ENCODE measurements at regions not wholly inside any gene's neighbourhood (a gene's known extent, or its start where the extent isn't known, plus 50 kb on each side); places are given as distances from the start of the nearest gene placed in this dataset.
"Not testable (repeated sequence)": the region's sequence is repeated elsewhere in the genome, so short reads cannot be mapped to it uniquely, and the experiment has no call there.

DNA sequence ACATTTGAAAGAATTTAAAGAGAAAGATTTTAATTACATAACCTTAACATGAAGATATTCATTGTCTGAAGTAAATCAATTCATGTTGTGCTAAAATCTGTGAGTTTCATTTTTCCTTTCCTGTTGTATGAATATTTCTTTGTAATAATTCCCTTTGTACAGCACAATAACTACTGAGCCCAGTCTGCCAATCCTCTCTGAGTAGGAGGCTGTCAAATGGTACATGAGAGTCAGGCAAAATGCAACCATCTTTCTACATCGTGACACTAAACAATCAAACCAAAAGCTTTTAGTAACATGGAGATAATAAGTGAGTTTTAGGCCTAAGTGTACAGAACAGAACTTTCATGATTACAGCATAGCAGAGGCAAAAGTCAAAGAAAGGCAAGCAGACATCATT lies 165.5 kb downstream of the PLPPR4 start:
- DNase-seq, result no peak
- H3K36me3 ChIP-seq, result no peaks in the 10 kb centered on the region
- no peaks in the 10 kb centered on the region for H3K9me3 ChIP-seq
- H3K27me3 ChIP-seq, result no peaks in the 10 kb centered on the region
- no peak overlapping the region for H3K4me3 ChIP-seq

DNA sequence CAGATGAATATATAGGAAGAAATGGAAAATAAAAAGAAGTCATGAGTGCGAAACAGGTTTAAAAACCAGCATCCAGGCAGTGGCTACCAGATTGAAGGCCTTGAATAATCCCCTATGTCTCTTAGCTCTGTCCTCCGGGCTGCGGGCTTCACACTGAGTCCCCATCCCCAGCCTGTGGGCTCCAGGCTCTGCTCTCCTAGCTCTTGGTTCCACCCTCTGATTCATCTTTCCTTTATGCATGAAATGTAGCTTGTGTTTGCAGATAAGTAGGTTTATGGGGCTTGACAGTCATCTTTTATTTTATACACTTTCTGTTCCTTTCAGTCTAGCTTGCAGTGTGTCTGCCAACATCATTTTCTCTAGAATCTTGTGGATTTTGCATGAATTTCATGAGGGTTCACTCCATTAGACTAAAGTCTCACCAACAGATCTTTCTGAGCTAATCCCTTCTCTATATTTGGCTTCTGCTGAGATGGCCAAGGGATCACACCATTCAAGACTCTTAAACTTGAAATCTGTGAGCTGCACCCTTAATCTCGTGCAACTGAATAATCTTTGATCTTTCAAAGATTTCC lies 174.5 kb downstream of the PLPPR4 start:
- no peak overlapping the region for H3K4me3 ChIP-seq
- H3K9me3 ChIP-seq, result no peaks in the 10 kb centered on the region
- H3K27me3 ChIP-seq, result no peaks in the 10 kb centered on the region
- no peak for DNase-seq
- H3K36me3 ChIP-seq, result no peaks in the 10 kb centered on the region

DNA sequence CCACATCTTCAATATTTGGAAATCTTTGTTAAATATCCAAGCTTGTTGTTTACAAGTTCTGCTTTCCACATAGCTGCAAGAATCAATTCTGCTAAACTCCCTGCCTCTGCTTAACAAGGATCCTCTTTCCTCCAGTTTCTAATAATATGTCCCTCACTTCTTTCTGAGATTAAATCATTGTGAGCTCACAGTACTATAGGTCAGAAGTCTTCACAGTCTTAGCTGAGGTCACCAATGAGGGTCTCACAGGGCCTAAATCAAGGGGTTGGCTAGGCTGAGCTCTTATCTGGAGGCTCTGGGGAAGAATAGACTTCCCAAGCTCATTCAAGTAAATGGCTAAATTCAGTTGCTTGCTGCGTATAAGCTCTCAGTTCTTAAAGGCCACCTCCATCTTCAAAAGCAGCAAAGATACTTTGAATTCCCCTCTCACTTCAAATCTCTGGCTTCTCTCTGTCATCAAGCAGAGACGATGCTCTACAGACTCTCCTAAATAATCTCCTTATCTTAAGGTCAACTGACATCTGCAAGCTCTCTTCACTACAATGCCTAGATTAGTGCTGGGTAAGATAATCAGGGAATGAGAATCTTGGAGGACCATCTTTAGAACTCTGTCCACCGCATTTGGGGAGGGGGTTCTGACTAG lies 175.3 kb downstream of the PLPPR4 start:
- Histone ChIP-seq H3K9me3 (no peaks in the 10 kb centered on the region), H3K4me3 (no peak overlapping the region), H3K27me3 (no peaks in the 10 kb centered on the region), H3K36me3 (no peaks in the 10 kb centered on the region)
- no peak for DNase-seq

DNA sequence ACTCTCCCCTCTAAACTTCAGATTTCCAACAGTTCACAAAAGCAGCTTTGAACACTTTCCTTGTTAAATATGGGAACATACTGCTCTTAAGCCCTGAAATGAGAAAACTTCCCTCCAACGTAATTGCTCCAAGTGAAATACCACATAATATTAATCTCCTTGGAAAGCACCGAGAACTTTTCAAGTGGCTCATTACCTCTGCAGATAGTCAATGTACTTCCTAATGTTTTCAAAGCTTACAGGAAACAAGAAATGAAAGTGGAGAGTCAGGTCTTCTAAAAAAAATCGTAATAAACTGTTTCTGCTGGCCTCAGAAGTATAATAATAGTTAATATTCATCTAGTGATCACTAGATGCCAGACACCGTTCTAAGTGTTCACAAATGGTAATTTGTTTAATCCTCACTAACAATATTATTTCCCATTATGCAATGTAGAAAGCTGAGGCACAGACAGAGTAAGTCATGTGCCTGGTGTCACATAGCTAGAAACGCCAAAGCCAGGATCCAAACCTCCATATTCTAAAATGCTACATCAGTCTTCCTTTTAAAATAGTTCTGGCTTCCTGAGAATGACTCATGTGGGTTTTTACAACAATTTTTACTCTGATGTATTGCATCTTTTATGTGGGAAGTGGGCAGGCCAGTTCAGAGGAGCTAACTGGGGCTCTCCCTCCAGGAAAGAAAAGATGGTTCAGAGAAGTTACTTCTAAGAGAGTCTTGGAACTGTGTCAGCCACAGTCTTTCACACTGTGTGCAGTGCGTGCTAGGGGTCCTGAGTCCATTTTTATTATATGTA lies 177.2 kb downstream of the PLPPR4 start:
- no peaks in the 10 kb centered on the region for H3K36me3 ChIP-seq

DNA sequence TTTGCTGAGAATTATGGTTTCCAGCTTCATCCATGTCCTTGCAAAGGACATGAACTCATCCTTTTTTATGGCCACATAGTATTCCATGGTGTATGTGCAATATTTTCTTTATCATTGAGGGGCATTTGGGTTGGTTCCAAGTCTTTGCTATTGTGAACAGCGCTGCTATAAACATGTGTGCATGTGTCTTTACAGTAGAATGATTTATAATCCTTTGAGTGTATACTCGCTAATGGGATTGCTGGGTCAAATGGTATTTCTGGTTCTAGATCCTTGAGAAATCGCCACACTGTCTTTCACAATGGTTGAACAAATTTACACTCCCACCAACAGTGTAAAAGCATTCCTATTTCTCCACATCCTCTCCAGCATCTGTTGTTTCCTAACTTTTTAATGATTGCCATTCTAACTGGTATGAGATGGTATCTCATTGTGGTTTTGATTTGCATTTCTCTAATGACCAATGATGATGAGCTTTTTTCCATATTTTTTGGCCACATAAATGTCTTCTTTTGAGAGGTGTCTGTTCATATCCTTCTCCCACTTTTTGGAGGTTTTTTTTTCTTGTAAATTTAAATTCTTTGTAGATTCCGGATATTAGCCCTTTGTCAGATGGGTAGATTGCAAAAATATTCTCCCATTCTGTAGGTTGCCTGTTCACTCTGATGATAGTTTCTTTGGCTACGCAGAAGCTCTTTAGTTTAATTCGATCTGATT lies 180.1 kb downstream of the PLPPR4 start:
- not testable (repeated sequence) for H3K36me3 ChIP-seq, DNase-seq, H3K4me3 ChIP-seq, H3K9me3 ChIP-seq, H3K27me3 ChIP-seq

More for the DNA sequence above, 177.2 kb downstream of the PLPPR4 start:
- Histone ChIP-seq H3K4me3 (no peak overlapping the region), H3K27me3 (no peaks in the 10 kb centered on the region), H3K9me3 (no peaks in the 10 kb centered on the region)
- peak; percentile 34 for DNase-seq

DNA sequence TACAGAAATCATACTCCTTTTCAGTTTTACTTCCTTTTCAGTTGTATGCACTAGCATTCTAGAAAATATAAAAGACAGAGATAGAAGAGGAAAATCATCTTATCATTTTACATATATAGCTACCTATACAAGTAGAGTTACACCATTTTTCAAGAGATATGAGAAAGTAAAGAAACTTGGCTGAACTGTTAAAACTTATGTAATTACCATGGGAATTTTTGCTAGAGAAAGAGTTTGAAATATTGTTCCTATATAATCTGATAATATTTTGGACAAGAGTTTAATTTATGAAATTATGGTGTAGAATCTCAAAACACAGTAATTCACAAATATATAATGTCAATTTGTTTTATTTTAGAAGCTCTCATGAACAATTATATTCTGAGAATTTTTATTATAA lies 180.8 kb downstream of the PLPPR4 start:
- no peaks in the 10 kb centered on the region for H3K27me3 ChIP-seq
- no peak overlapping the region for H3K4me3 ChIP-seq
- no peak for DNase-seq
- H3K9me3 ChIP-seq, result no peaks in the 10 kb centered on the region; the same call in 1 of the 2 replicates
- no peaks in the 10 kb centered on the region for H3K36me3 ChIP-seq

DNA sequence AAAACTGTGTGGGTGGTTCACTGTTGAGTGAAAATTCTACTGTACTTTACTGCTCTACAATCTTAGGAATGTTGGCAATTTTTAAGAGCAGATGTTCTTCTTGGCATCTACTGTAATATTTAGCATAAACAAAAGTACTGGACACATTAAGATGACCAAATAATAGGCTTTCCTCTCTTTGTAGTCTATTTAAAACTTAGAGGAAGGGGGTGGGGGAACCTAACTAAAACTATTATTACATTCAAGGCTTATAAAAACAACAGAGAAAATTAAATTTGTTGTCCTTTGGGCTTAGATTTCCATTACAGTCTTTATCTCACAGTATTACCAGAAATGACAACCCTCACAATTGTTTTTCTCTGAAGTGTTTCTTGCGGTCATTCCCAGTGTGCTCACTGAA lies 181.2 kb downstream of the PLPPR4 start:
- no peak overlapping the region for H3K4me3 ChIP-seq
- H3K36me3 ChIP-seq, result no peaks in the 10 kb centered on the region
- H3K9me3 ChIP-seq, result no peaks in the 10 kb centered on the region; the same call in 1 of the 2 replicates
- DNase-seq, result no peak
- no peaks in the 10 kb centered on the region for H3K27me3 ChIP-seq

DNA sequence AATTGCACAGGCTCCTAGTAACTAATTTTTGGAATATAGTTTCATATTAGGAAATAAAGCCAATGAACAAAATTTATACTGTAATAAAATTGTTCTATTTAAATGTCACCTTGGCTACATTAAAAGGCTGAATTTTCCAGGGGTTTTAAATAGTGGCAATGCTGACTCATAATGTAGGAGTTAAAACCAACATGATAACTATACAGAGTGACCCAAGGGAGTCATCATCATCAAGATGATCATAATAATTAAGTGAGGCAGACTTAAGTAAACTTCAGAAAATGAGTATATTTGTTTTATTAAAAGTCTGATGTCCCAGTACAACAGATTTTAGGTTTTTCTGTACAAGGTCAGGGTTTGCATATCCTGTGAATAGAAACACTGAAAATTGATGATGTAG lies 183.4 kb downstream of the PLPPR4 start:
- no peaks in the 10 kb centered on the region for H3K27me3 ChIP-seq
- H3K4me3 ChIP-seq, result no peak overlapping the region
- H3K9me3 ChIP-seq, result no peaks in the 10 kb centered on the region; the same call in 1 of the 2 replicates
- no peak for DNase-seq
- H3K36me3 ChIP-seq, result no peaks in the 10 kb centered on the region

DNA sequence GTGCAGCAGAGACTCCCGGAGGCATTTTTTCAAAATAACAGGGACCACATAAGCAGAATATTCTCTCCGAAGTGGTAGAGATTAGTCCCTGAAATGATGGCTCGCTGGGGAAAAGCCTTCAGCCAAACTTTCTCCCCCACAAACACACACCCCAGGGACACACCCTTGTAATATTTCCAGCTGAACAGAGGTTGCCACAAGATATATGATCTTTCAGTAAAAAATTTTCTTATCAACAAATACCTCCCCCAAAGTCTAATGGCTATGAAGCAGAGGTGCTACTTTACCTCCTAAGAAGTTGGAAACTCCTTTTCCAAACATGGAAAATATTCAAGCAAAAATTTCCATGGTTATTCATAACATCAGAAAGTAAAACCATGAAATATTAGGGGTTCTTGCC lies 190.2 kb upstream of the PALMD start:
- H3K9me3 ChIP-seq, result no peaks in the 10 kb centered on the region
- H3K36me3 ChIP-seq, result no peaks in the 10 kb centered on the region
- H3K27me3 ChIP-seq, result no peaks in the 10 kb centered on the region
- no peak overlapping the region for H3K4me3 ChIP-seq
- DNase-seq, result no peak

DNA sequence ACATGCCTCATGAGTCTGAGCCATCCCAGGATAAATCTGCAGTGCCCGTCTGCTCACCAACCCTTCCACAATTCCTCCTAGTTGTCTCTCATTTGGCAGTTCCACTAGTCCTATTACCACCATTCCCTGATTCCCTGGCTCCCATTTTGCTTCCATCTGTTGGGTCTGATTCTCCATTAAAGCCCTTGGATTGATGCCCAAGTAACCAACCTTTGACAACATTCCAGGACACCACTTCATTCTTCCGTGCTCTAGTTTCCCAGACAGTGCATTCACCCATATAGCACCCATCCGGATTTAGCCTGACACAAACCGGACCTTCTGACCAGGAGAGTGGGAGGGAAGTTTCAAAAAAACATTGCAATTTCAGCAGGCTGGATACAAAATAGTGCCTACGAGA lies 189.4 kb upstream of the PALMD start:
- no peaks in the 10 kb centered on the region for H3K9me3 ChIP-seq
- peak; percentile 24 for DNase-seq

DNA sequence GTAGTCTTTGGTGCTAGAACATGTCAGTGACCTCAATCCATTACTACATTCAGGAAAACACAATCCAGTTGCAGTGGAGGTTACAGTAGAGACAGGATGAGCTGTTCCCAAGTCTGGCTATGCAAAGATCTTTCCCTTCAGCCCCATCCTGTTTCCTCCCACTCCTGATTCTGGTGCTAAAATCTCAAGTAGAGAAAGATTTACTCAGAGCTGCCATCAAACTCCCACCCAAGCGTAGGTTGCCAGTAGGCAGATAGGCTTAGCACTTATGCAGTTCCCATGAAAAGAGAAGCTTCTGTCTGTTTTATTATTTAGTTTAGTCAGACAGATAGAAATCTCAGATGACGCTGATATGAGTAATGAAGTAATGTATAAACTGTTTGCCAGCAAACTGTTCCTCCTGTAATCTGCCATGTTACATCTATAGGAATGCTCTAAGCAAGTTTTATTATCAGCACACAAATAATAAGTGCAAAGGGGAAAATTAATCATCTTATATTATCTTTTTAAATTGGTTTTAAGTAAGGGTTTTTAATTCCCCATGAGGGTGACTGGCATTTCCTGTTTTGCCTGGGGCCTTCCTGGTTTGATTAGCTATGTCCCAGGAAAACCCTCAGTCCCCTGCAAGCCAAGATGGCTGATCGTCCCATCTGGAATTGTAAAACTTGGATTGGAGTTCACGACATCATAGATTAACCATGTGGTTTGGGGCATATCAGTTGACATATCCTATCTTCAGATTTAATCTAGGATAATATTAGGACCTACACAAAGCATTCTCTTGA lies 188.3 kb upstream of the PALMD start:
- Histone ChIP-seq H3K36me3 (no peaks in the 10 kb centered on the region), H3K9me3 (no peaks in the 10 kb centered on the region), H3K4me3 (no peak overlapping the region), H3K27me3 (no peaks in the 10 kb centered on the region)
- peak; percentile 83 for DNase-seq

More for the DNA sequence above, 189.4 kb upstream of the PALMD start:
- Histone ChIP-seq H3K27me3 (no peaks in the 10 kb centered on the region), H3K4me3 (no peak overlapping the region), H3K36me3 (no peaks in the 10 kb centered on the region)

DNA sequence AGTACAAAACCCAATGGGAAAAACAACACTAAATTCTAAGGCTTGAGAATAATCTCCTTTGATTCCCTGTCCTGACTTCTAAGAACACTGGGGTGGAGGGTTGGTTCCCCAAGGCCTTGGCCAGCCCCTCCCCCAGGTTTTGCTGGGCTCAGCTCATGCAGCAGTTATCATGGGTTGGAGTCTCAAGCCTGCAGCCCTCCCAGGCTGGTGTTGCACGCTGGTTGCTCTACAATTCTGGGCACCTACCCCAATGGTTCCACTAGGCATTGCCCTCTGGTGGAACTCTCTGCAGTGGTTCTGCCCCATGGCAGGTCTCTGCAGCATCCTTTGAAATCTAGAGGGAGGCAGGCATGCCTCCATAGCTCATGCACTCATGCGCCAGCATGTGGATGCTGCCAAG lies 184.4 kb upstream of the PALMD start:
- no peak for DNase-seq
- no peaks in the 10 kb centered on the region for H3K36me3 ChIP-seq
- no peaks in the 10 kb centered on the region for H3K27me3 ChIP-seq
- no peaks in the 10 kb centered on the region for H3K9me3 ChIP-seq
- no peak overlapping the region for H3K4me3 ChIP-seq

DNA sequence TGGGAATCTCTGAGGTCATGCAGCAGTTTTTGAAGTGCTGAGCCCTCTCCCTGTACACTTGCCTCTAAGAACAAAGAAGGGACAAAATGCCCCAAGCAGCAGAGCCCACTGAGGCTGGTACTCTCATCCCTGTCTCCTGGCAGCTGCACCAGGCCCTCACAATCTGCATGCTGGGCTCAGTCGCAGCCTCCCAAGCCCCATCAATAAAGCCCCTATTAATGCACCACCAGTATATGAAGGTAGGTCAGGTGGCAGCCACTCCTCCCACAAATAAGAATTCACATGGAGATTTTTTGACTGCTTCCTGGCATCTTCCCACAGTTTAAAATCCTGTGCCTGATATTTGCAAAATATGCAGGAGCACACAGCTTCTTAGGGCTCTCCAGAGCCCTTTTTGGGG lies 181.2 kb upstream of the PALMD start:
- no peaks in the 10 kb centered on the region for H3K27me3 ChIP-seq
- no peaks in the 10 kb centered on the region for H3K36me3 ChIP-seq
- H3K4me3 ChIP-seq, result no peak overlapping the region
- H3K9me3 ChIP-seq, result no peaks in the 10 kb centered on the region
- no peak for DNase-seq

DNA sequence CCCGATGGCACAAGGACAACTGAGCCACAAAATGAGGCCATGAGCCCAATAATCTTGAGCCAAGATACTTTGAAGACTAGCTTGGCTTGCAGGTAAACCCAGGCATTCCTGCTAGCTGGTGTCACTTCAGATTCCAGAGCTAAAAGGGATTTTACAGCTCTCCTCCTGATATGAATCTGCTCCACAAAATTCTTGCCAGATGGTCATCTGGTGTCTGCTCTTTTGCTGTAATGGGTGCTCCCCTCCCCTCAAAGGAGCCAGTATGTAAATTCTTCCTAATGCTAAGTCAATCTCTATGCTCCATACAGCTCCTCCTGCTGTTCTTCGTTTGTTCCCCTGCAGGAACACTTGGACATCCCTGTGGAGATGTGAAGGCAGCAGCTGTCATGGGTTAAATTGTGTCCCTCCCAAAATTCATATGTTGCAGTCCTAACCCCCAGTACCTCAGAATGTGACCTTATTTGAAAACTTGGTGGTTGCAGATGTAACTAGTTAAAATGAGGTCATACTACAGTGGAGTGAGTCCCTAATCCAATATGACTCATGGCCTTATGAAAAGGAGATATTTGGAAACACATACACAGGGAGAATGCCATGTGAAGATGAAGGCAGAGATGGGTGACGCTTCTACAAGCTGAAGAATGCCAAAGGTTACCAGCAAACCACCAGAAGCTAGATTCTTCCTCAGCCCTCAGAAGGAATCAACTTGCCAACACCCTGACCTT lies 180.6 kb upstream of the PALMD start:
- Histone ChIP-seq H3K27me3 (no peaks in the 10 kb centered on the region), H3K9me3 (no peaks in the 10 kb centered on the region), H3K4me3 (no peak overlapping the region), H3K36me3 (no peaks in the 10 kb centered on the region)
- peak; percentile 60 for DNase-seq

DNA sequence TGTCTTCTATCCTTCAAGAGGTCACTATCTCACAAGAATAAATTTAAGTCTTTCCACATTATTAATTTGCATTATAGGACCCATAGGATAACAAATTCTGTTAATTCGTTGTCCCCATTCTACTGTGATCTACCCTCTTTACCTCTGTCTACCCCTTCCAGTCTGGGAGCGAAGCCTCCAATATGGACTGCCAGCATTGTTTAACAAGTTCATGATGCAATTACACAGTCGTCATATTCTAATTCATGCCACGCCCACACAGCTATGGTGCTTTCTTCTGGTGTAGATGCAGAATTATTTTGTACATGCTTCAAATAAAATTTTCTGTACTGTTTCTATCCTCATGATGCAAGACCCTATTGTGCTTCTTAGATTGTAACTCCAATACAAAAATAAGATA lies 178.3 kb upstream of the PALMD start:
- Histone ChIP-seq H3K9me3 (no peaks in the 10 kb centered on the region), H3K27me3 (no peaks in the 10 kb centered on the region), H3K36me3 (no peaks in the 10 kb centered on the region), H3K4me3 (no peak overlapping the region)
- DNase-seq, result no peak

DNA sequence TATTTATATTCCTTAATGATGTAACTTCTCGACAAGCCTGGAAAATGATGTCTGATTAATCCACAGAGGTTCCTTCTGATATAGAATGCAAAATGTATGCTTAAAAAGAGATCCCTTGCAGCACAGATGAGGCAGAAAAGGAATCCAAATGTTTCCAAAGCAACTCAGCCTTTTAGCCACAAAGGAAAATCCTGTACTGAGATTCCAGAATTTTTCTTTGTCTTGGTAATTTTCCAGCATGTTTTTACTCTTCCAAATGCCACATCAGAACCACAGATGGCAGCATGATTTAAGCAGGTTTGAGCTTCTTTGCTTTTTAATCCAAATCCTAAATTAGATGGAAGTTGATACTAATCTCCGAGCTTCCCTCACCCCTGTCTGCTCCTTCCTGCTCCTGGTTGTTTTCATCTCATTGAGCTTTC lies 176.4 kb upstream of the PALMD start:
- no peak for DNase-seq
- no peak overlapping the region for H3K4me3 ChIP-seq
- no peaks in the 10 kb centered on the region for H3K9me3 ChIP-seq
- no peaks in the 10 kb centered on the region for H3K36me3 ChIP-seq
- H3K27me3 ChIP-seq, result no peaks in the 10 kb centered on the region
